Stimulated activated CD4-positive, alpha-beta T cell treated with anti-CD3 and anti-CD28 coated beads, Interleukin-2, amount 100 ng/mL, for 4 hours (primary cell): ENCODE measurements at regions not wholly inside any gene's neighbourhood (a gene's known extent, or its start where the extent isn't known, plus 50 kb on each side); places are given as distances from the start of the nearest gene placed in this dataset.
"Not testable (repeated sequence)": the region's sequence is repeated elsewhere in the genome, so short reads cannot be mapped to it uniquely, and the experiment has no call there.

ENCODE experiments used
- DNase-seq: peaks from one replicate; pipeline ENCODE4 v3.0.0-alpha.2; 2020; ENCODE audit warnings: low read depth

DNA sequence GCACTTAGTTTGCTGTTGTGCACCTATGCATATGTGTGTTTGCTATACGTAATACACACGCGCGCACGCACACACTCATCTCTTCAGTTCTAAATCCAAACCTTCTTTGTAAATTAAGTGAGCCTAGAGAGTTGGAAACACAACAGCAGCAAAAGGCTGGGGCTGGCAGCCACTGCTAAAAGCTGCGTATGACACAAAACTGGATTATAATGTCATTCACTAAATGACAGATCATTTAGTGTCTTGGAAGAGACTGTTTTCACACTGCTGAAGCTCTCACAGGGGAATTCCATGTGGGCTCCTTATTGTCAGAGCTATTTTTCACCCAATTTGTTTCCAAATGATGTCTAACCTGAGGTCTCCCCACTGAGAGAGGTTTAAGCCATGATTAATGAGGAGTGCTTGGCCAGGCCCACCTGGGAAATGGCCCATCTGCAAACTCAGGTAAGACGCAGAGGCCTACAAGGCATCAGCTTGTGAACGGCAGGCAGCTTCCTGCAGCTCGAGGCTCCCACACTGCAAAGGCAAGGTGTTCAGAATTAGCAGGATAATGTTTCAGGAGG lies 94.2 kb downstream of the OLIG3 start:
- DNase-seq, result no peak

DNA sequence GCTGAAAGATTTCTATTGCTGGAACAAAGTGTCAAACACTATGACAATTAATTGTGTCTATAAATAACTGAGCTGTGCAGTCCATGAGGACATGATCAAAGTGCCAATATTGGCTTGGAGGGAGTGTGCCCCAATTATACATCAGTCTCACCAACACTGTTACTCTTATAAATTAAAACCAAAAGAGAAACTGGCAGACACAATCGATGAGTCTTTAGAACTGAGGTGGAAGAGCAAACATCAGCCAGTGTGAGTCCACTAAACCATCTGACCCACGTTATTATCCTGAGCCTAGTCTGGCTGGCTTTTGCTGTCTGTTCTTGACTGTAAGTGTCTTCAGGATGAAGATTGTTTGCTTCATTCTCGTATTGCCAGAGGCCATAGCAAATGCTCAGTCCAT lies 98.9 kb downstream of the OLIG3 start:
- no peak for DNase-seq

DNA sequence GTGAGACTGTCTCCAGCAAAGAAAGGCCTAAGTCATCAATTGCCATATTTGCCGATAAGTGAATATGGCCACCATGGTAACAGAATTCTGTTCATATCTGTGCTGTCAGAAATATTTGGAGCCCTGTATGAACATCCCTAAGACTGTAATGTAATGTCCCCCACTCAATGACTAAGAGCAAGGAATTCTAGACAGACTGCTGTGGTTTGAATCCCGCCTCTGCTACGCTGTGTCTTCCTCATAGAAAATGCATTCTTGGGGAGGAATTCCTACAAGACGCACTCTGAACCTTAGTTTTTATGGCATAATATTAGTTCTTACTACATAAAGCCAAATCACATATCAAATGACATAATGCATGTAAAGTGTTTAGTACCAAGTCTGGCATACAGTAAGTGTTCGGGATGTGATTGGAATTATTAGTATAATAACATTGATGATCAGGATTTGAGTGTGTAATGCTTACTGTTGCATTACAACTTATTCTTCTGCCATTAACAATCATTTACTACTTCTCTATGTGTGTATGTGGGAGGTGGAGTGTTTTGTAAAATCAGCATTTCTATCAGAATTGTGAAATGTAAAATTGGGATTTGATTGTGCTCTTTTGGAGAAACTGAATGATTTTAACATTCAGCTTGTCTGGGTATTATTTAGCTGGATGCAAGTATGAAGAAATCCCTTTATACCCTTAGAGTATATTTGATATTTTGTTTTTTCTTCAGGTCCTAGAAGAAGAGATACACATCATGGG lies 103.0 kb downstream of the OLIG3 start:
- DNase-seq, result no peak

DNA sequence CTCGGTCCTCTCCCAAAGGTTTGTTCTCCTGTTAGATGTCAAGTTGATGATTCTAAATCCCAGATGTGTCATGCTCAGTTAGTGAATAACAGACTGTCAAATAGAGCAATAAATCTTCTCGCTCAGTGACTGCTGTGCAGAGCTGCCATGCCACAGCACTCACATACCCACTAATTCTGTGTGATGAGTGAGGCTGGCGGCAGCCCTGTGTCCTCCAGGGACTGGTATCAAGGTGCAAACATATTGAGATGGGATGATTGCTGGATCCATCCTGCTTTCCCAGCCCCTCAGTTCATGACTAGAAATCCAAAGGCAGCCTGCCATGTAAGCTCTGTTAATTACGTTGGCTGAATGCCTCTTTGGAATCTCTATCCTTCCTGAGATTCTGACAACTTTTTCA lies 103.9 kb downstream of the OLIG3 start:
- DNase-seq, result no peak

DNA sequence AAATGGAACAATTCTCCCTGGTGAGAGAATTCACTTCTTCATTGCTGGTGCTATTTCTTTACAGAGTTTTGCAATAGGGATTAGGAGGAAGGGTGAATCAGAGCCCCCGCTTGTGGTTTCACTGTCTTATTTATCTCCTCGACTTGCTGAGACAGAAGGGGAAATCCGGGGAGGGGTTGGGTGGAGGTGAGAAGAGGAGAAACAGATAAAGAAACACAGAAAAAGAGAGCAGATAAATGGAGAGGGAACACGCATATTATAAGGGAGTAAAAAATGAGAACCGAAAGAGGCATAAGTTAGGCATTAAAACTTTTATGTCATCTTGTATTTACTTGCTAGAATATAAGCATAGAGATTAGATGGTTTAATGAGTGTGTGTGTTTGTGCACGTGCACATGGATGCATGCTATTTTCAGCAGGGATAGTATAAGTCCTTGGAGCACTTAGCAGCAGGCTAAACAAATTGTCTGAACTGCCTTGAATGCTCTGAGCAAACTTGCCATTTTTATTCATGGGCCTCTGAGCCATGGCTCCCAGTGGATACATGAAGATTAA lies 105.0 kb downstream of the OLIG3 start:
- DNase-seq, result peak; percentile 66

DNA sequence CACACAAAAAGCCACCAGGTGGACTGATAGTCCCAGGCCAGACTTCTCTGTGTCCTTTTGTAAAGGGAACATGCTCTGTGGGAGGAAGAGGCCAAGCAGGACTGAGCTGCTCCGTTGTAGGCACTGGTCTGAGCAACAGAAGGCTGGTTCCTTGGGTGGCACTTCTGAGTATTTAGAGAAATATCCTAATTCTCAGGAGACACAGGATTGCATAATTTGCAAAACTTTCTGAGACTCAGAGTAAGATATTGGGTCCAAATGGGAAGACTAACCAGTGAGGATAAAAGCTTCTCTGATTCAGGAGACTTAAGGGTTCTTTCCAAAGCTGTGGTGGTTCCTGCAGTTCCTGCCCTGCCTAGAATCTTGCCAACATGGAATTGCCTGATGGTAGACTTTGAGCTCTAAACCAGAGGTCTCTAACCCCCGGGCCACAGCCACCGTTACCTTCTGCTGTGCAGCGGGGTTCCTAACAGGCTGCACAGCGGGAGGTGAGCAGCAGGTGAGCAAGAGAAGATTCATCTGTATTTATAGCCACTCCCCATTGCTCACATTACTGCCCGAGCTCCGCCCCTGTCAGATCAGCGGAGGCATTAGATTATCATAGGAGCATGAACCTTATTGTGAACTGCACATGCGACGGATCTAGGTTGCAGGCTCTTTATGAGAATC lies 107.0 kb downstream of the OLIG3 start:
- no peak for DNase-seq

DNA sequence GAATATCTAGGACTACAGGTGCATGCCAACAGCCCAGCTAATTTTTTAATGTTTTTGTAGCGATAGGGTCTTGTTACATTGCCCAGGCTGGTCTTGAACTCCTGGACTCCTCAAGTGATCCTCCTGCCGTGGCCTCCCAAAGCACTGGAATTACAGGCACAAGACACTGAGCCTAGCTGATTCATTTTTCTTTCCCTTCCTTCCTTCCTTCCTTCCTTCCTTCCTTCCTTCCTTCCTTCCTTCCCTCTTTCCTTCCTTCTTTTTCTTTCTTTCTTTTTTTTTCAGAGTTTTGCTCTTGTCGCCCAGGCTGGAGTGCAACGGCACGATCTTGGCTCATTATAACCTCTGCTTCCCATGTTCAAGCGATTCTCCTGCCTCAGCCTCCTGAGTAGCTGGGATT lies 110.9 kb downstream of the OLIG3 start:
- DNase-seq, result not testable (repeated sequence)

DNA sequence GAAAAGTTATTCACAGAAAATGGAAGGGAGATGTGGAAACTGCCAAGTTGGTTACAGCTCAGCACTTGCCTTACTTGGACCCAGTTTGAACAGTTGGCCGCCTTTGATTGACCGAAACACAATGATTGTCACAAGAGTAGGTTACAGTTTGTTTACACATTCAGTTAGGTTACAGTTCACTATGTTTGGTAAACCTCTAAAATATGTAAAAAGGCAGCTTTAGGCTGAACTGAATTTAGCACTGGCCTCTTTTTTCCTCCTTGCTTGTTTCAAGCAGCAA lies 116.2 kb downstream of the OLIG3 start:
- DNase-seq, result no peak

DNA sequence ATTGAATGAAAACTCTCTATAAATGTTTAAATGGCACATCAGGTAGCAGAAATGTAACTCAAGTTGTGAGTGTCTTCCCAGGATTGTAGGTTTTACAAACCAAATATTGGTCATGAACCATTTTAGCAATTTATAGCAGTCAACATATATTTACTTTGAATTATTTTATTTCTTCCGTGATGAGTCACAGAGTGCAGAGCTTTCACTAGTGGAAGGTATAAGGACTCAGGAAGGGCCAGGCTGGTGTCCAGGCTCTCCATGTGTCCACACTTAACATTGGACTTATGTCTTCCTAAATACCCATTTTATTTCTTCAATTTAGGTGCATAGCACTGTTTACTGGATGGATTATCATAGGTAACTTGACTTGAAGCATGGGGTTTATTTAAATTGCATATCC lies 120.9 kb downstream of the OLIG3 start:
- no peak for DNase-seq

DNA sequence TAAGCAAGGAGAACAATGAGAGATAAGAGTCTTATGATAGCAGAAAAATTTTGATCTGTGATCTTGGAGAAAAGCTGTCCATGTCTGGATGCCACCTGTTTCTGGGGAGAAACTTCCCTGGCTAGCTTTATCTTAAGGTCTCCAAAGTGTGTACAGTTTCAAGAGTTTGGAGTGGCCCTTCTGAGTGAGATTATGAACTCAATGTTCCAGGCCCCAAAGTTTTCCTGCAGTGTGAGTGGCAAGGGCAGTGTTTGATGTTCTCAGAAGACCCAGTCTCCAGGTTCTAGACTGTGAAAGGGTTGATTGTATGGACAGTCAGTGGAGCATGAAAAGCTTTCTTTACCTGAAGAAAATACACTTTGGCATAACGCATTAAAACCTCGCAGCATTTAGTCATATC lies 121.7 kb downstream of the OLIG3 start:
- no peak for DNase-seq

DNA sequence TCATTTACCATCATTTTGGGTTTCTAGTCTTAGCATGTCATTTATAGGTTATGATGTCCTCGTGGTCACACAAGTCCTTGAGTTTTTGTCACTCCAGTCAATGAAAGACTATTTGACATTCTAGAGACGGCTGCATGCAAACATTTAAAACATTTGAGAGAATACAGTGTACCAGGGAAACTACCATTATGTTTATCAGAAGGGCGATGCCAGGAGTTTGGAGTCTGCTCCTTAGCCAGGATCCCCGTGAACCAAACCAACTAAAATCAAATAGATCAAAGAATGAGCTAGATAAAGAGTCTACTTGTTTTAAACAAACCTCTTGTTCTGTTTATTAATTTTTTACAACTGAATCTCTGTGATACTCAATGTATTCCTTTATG lies 122.6 kb downstream of the OLIG3 start:
- no peak for DNase-seq

DNA sequence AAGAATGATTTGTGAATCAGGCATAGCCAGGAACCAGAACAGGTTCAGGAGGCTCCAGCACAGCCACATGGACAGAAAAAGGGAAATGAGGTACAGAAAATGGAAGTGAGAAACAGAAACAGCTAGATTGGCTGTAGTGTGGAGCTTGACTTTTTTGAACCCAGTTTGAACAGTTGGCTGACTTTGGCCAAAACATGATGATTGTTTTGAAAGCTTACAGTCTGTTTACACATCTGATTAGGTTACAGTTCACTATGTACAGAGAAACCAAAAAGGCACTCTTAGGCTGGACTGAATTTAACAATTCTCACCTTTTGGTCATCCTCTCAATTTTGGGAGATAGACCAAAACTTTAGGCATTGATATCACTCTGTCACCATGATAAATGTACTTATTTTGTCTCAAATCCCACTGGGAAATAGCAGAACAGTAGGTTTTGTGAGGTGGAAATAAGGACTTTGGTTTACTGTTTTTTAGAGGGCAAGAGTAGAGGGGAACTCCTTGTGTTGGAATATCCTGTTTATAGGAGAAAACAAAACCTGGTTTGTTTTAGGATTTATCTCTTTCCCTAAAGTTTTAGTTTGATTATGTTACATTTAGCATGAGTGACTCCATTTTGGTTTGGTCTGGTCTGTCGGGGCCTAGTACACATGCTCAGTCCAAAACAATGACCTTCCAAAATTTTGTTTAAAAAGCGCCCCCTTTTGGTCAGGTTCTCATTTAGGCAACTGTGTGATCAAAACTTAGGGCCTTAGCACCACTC lies 123.1 kb downstream of the OLIG3 start:
- no peak for DNase-seq

DNA sequence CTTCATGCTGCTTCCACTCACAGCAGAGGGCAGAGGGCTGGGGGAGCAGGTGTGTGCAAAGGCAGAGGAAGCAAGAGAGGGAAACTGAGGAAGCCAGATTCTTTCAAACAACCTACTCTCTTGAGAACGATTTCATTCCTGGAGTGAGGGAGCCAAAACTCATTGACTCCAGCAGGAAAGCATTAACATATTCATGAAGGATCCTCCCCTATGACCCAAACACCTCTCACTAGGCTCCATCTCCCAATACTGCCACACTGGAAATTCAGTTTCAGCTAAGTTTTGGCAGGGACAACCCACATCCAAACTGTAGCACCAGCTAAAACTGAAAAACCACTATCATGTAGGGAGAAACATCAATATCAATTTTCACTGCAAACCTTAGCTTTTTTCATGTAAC lies 125.1 kb downstream of the OLIG3 start:
- DNase-seq, result no peak

DNA sequence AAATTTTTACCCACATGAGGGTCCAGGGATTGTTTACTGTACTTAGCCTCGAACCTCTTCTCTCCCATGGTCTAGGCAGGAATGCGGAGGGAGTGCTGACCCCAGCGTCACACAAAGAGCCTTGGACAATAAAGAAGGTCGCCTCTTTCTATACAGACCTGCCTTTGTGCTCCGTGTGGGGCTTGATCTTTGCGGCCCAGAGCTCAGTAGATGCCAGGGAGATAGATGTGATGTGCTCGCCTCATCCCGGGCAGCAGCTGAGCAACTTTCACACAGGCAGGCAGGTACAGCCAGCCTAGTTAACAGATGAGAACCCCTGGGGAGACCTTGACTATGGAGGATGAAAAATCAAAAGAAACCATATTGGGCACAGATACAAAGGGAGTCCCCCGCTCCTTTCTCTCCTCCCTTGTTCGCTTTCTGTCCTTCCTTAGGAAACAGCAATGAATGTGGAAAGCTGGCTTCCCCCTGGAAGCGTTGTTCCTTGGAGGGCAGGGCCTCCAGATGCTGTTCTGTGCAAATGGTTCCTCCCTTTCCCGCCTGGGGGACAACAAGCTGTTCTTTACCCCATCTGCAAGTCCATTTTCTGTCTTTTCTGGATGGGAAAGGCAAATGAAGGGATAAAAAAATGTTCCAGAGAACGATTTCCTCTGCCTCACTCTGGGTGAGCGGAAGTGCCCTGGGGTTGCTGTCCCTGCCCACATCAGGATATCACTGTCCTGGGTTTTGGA lies 128.3 kb downstream of the OLIG3 start:
- no peak for DNase-seq

DNA sequence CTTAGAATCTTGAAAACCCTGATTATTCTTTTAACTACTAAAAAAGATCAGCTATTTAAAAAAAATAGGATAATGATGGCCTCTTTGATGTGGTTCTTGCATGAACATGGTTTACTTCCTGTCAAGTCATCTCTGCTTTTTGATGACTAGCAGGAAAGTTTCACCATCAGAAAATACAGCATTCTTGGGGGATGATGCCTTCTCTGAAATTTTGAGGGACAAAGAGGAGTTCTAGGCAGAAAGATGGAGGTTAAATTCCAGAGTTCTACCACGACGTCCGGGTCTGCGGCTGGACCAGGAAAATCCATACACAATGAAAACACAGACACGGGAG lies 130.4 kb downstream of the OLIG3 start:
- DNase-seq, result no peak

DNA sequence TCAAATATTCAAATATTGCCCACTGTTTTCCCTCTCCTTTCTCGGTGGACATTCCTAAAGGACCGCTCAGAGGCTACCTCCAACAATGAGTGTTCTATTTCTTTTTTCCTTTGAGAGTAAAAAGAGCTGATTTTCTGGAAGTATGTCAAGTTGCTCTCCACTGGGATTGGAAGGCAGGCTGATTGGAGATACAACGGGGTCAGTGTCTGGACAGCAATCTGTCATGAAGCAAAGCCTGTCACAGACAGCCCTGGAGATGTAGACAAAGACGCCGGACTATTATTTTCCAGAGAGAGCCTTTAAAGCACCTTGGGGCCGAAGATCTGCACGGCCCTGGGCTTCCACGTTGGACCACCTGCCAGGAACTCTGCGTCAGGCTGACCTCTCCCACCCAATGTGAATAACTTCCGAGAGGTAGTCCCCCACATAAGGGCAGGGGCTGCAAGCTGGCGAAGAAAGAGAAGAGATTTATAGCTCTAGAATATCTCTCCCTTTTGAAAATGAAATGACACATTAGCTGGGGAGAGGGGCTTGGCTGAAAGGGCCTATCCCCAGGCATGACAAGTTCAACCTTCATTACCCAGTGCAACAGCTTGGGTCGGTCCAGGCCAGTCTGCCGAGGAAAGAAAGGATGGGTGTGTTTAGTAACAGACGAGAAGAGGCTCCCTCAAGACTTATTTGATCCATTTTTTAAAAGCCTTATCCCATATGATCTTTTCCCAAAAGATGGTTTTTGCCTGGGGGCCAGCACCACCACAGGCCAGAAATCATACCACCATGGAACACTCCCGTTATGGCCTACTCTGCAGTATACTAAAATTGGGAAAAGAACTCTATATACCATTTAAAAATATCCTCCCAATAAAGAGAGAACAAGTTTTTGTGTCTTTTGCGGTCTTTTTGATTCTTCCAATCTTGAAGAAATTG lies 131.1 kb downstream of the OLIG3 start:
- no peak for DNase-seq

DNA sequence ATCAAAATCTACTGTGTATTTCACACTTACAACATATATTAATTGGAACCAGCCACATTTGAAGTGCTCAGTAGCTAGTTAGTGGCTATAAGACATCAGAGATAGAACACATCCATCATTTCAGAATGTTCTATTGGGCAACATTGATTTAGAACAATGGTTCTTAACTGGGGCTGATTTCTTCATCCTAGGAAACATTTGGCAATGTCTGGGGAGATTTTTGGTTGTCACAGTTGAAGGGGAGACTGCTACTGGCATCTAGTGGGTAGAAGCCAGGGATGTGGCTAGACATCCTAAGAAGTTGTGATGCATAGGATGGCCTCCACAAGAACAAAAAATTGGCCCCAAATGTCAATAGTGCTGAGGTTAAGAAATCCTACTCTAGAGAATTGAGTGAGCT lies 132.5 kb downstream of the OLIG3 start:
- DNase-seq, result no peak

DNA sequence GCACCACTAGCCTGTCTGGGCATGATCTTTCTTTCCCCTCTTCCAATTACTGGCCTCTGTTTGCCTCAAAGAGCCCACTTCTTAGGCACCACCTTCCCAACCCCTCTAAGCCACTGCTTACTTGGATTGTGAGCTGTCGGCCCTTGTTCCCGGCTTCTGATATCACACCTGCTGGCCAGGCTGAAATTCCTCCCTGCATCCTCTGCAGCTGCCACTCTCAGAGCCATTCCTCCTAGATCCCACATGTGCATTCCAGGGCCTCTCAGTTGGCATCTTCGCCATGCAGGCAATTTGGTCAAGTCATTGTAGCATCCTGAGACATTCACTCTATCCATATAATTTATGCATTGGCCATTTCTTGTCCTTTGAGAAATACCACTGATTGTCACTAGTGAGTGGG lies 135.9 kb downstream of the OLIG3 start:
- no peak for DNase-seq

DNA sequence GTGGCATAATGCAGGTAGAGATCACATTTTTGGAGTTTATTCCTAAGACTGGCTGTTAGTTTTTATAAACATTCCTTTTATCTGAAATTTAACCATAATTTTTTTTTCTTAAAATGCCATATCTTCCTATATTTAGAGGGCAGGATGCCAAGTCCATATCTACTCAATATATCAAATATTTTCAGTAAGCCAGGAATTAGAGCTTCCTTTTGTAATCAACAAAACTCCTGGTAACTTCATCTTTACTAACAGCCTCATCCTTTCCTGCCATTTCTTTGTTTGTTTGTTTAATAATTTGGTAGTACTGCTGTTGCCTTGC lies 136.3 kb downstream of the OLIG3 start:
- DNase-seq, result no peak

DNA sequence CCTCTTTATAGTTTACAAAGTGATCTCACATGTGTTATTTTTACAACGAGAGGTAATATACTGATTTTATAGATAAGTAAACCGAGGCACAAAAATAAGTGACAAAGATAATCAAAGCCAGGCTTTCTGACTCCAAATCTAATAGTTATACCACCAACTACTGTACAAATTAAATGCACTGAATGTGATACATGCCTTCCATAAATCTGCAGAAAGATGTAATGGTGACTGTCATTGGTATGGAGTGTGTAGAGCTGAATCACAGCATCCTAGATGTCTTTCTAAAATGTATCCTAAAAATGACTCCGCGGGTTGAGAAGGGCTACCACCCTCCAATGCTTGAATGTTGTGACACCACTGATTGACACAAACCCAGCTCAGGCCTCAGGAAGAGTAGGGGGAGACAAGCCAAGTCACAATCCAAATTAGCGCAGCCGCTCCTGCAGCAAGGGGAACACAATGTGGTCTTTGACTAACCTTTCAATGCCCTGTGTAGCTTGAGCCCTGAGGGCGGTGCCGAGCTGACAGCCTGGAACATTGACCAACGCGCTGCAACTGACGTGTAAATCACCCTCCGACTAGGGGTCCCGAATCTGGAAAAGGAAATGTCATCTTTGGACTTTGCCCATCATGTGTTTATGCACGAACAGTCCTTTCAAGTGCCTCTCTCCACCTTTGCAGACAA lies 136.8 kb downstream of the OLIG3 start:
- DNase-seq, result no peak
